ENCODE measurements at regions not wholly inside any gene's neighbourhood (a gene's known extent, or its start where the extent isn't known, plus 50 kb on each side); places are given as distances from the start of the nearest gene placed in this dataset.

DNA sequence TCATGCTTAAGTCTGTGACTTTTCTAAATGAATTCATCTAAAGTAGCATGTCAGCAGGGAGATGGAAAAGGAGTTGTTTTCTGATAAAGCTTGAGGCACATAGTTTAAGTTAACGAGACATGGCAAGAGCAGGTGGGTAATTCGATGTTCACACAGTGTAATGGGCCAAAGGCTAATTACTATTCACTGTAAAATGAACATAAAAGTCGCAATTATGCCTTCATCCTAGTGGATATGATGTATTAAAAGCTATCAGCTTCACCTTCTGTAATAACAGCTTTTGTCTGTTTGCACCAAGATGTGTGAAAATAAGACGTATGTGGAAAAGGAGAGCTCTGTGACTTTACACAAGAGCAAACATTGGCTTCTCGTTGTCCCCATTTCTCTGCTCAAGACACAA is 94.2 kb upstream of the CDH20 start:
- TF ChIP-seq, protein P1, sequence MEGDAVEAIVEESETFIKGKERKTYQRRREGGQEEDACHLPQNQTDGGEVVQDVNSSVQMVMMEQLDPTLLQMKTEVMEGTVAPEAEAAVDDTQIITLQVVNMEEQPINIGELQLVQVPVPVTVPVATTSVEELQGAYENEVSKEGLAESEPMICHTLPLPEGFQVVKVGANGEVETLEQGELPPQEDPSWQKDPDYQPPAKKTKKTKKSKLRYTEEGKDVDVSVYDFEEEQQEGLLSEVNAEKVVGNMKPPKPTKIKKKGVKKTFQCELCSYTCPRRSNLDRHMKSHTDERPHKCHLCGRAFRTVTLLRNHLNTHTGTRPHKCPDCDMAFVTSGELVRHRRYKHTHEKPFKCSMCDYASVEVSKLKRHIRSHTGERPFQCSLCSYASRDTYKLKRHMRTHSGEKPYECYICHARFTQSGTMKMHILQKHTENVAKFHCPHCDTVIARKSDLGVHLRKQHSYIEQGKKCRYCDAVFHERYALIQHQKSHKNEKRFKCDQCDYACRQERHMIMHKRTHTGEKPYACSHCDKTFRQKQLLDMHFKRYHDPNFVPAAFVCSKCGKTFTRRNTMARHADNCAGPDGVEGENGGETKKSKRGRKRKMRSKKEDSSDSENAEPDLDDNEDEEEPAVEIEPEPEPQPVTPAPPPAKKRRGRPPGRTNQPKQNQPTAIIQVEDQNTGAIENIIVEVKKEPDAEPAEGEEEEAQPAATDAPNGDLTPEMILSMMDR (IDR thresholded peaks at IDR 0.05; ENCODE audit: low read length): no peak
- TF ChIP-seq EZH2 (optimal IDR thresholded peaks at IDR 0.05; ENCODE audit: low read depth, low read length) (no peak), EZH2phosphoT487 (IDR thresholded peaks at IDR 0.05; ENCODE audit: low read length) (no peak)
